ENCODE measurements at regions not wholly inside any gene's neighbourhood (a gene's known extent, or its start where the extent isn't known, plus 50 kb on each side); places are given as distances from the start of the nearest gene placed in this dataset.

DNA sequence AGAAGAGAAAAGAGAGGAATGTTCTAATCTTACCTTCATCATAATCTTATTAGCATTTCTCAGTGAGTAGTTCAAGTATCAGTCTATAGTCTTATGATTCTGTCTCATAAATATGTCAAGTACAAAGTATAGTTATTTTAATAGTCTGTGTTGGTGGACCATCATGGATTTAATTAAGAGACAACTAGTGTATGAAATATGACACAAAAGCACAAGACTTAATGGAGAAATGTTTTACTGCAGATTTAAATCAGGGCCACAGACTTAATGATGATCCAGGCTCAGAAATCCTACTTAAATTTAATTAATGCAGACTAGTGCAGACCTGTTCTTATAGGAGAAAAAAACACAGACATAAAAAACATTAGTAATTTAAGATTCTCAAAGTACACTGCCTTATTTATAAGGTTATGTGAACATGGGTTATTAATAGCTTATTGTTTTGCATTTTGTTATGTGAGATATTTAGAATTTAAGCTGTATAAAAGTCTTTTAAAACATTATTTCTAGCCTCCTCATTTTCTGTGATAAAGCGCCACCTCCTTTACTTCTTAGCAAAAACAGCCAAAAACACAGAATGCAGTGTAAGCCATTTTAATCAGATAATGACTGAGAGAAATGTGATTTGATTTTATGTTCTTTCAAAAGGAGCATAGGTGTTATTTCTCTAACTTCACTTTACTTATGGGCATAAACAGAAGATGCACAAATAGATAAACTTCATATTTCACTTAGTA lies 255.0 kb upstream of the SNX7 start:
- H3K4me3 ChIP-seq (ENCODE audit: low read depth, low read length): no peak overlapping the region
- CTCF ChIA-PET: interaction anchor here (0.6 to 1.0 kb wide), 2 partner anchors 9 to 1934 kb away, joined by 3 to 6 read pairs; no protein-coding TSS in a partner anchor
- TF ChIP-seq, protein P1, sequence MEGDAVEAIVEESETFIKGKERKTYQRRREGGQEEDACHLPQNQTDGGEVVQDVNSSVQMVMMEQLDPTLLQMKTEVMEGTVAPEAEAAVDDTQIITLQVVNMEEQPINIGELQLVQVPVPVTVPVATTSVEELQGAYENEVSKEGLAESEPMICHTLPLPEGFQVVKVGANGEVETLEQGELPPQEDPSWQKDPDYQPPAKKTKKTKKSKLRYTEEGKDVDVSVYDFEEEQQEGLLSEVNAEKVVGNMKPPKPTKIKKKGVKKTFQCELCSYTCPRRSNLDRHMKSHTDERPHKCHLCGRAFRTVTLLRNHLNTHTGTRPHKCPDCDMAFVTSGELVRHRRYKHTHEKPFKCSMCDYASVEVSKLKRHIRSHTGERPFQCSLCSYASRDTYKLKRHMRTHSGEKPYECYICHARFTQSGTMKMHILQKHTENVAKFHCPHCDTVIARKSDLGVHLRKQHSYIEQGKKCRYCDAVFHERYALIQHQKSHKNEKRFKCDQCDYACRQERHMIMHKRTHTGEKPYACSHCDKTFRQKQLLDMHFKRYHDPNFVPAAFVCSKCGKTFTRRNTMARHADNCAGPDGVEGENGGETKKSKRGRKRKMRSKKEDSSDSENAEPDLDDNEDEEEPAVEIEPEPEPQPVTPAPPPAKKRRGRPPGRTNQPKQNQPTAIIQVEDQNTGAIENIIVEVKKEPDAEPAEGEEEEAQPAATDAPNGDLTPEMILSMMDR (IDR thresholded peaks at IDR 0.05; ENCODE audit: low read depth, low read length): no peak
- H3K27me3 ChIP-seq (ENCODE audit: control insufficient read depth, insufficient read depth, low read length): no peaks in the 10 kb centered on the region
- no peak overlapping the region for H3K27ac ChIP-seq (ENCODE audit: low read depth, low read length)
- no peaks in the 10 kb centered on the region for H3K9me3 ChIP-seq (ENCODE audit: control insufficient read depth, insufficient read depth, low read length)
- DNase-seq (ENCODE audit: low read depth, low spot score): no peak
- POLR2A ChIA-PET: no interaction called here

DNA sequence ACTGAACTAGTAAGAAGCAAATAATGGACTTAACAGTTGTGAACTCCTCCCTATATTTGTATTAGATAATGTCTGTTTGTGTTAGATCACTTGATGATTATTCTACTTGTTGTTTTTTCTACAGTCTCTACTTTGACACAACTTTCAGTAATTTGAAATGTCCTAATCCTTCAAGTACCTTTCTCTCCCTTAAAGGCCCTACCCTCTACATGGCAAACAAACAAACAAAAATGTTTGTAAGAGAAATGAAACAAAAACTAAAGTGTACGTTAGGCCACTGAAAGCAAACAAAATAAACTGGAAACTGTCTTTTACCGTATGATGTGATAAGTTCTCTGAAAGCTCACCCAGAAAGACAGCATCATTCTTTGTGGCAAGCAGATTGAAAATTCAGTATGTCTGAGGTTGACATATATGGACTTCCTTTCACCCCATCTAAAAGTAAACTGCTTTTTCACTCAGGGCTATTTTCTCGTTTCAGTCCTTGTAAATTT lies 255.9 kb upstream of the SNX7 start:
- no peak overlapping the region for H3K4me3 ChIP-seq (ENCODE audit: low read depth, low read length)
- H3K27me3 ChIP-seq (ENCODE audit: control insufficient read depth, insufficient read depth, low read length): no peaks in the 10 kb centered on the region
- no peaks in the 10 kb centered on the region for H3K9me3 ChIP-seq (ENCODE audit: control insufficient read depth, insufficient read depth, low read length)
- no peak overlapping the region for H3K27ac ChIP-seq (ENCODE audit: low read depth, low read length)
- DNase-seq (ENCODE audit: low read depth, low spot score): no peak
- CTCF ChIA-PET: interaction anchor here (1.0 to 1.4 kb wide), 2 partner anchors 8 to 63 kb away, joined by 3 read pairs; no protein-coding TSS in a partner anchor
- POLR2A ChIA-PET: no interaction called here
- TF ChIP-seq, protein P1 (IDR thresholded peaks at IDR 0.05; ENCODE audit: low read depth, low read length): no peak

DNA sequence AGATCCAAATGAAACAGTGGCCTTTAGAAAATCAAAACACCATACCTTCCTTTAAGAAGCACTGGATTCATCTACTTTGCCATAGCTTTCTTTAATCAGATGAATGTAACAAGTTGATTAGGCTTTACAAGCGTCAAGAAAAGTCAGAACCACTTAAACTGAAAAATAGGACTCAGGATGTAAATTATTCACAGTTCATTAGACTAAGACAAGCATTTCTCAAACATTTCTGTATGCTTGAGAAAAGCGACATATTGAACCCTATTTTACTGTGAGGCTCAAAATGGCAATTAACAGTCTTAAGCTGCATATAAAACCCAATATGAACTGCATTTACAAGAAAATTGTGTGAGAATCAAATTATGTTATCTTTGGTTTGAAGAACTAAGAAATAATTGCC lies 256.7 kb upstream of the SNX7 start:
- TF ChIP-seq, protein P1 (IDR thresholded peaks at IDR 0.05; ENCODE audit: low read depth, low read length): no peak
- Histone ChIP-seq H3K9me3 (ENCODE audit: control insufficient read depth, insufficient read depth, low read length) (no peaks in the 10 kb centered on the region), H3K27ac (ENCODE audit: low read depth, low read length) (no peak overlapping the region), H3K4me3 (ENCODE audit: low read depth, low read length) (no peak overlapping the region), H3K27me3 (ENCODE audit: control insufficient read depth, insufficient read depth, low read length) (no peaks in the 10 kb centered on the region)
- DNase-seq (ENCODE audit: low read depth, low spot score): no peak
- CTCF ChIA-PET: interaction anchor here (1.4 kb wide), 1 partner anchor 63 kb away, joined by 3 read pairs; no protein-coding TSS in a partner anchor
- POLR2A ChIA-PET: no interaction called here

DNA sequence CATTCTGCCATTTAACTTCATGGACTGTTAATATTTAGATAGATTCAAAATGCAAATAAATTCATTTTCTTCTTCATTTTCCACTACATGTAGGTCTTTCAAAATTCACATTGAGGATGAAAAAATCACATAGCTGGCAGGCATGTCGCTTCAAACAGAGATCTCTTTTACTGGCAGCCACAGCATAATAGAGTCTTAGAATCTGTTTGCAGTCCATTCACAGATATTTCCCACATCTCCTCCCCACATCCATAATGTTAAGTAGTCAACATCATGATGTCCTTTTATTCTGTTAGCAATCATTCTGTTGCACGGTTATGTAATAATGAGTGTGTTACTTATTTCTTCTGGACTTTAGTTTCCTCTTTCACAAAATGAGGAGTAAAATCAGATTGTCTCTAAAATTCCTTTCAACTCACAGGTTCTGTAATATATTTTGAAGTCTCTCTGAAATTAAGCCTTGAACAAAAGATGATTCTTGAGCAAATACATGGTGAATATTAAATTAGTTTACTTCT lies 257.5 kb upstream of the SNX7 start:
- CTCF ChIA-PET: interaction anchor here (1.4 kb wide), 1 partner anchor 64 kb away, joined by 3 read pairs; no protein-coding TSS in a partner anchor
- H3K4me3 ChIP-seq (ENCODE audit: low read depth, low read length): no peak overlapping the region
- no peaks in the 10 kb centered on the region for H3K27me3 ChIP-seq (ENCODE audit: control insufficient read depth, insufficient read depth, low read length)
- no peak for DNase-seq (ENCODE audit: low read depth, low spot score)
- H3K9me3 ChIP-seq (ENCODE audit: control insufficient read depth, insufficient read depth, low read length): no peaks in the 10 kb centered on the region
- TF ChIP-seq, protein P1 (IDR thresholded peaks at IDR 0.05; ENCODE audit: low read depth, low read length): no peak
- POLR2A ChIA-PET: no interaction called here
- no peak overlapping the region for H3K27ac ChIP-seq (ENCODE audit: low read depth, low read length)

DNA sequence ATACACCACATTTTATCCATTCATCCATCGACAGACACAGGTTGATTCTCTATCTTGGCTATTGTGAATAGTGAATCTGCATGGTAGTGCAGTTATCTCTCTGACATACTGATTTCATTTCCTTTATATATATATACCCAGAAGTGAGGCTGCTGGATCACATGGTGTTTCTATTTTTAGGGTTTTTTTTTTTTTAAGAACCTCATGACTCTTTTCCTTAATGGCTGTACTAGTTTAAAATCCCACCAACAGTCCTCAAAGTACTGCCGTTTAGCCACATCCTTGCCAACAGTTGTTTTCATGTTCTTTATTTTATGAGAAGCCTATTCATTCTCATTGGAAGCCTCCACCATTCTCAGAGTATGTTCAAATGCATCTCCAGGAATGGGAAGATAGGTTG lies 258.7 kb upstream of the SNX7 start:
- Histone ChIP-seq H3K27ac (ENCODE audit: low read depth, low read length) (no peak overlapping the region), H3K9me3 (ENCODE audit: control insufficient read depth, insufficient read depth, low read length) (no peaks in the 10 kb centered on the region), H3K4me3 (ENCODE audit: low read depth, low read length) (no peak overlapping the region), H3K27me3 (ENCODE audit: control insufficient read depth, insufficient read depth, low read length) (no peaks in the 10 kb centered on the region)
- CTCF ChIA-PET: no interaction called here
- TF ChIP-seq, protein P1 (IDR thresholded peaks at IDR 0.05; ENCODE audit: low read depth, low read length): no peak
- no peak for DNase-seq (ENCODE audit: low read depth, low spot score)
- POLR2A ChIA-PET: no interaction called here
